ENCODE measurements at regions not wholly inside any gene's neighbourhood (a gene's known extent, or its start where the extent isn't known, plus 50 kb on each side); places are given as distances from the start of the nearest gene placed in this dataset.

DNA sequence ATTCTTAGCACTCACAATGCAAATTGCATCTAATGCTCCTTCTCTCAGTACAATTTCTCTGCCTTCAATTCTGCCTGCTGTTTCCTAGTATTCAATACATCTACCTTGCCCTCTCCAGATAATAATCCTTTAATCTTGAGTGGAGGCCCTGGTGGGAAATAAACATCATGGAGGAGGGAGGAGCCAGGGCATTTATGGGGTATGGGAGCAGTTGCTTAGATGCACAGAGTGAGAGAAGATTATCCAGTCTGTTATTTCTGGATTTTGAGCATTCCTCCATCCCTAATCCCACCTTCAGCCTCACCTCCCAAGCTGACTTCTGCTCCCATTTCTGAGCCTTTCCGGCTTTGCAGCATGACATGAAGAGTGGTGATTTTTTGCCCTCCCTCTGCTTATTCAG lies 127.9 kb upstream of the PPP3CA start:
- TF ChIP-seq, protein P1, sequence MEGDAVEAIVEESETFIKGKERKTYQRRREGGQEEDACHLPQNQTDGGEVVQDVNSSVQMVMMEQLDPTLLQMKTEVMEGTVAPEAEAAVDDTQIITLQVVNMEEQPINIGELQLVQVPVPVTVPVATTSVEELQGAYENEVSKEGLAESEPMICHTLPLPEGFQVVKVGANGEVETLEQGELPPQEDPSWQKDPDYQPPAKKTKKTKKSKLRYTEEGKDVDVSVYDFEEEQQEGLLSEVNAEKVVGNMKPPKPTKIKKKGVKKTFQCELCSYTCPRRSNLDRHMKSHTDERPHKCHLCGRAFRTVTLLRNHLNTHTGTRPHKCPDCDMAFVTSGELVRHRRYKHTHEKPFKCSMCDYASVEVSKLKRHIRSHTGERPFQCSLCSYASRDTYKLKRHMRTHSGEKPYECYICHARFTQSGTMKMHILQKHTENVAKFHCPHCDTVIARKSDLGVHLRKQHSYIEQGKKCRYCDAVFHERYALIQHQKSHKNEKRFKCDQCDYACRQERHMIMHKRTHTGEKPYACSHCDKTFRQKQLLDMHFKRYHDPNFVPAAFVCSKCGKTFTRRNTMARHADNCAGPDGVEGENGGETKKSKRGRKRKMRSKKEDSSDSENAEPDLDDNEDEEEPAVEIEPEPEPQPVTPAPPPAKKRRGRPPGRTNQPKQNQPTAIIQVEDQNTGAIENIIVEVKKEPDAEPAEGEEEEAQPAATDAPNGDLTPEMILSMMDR (IDR thresholded peaks at IDR 0.05; ENCODE audit: insufficient read depth, low read depth, low read length): no peak
- TF ChIP-seq EZH2 (IDR thresholded peaks at IDR 0.05; ENCODE audit: insufficient read depth, low read length): no peak

All from astrocyte (in vitro differentiated cells and primary cell).